ENCODE measurements at regions not wholly inside any gene's neighbourhood (a gene's known extent, or its start where the extent isn't known, plus 50 kb on each side); places are given as distances from the start of the nearest gene placed in this dataset.

DNA sequence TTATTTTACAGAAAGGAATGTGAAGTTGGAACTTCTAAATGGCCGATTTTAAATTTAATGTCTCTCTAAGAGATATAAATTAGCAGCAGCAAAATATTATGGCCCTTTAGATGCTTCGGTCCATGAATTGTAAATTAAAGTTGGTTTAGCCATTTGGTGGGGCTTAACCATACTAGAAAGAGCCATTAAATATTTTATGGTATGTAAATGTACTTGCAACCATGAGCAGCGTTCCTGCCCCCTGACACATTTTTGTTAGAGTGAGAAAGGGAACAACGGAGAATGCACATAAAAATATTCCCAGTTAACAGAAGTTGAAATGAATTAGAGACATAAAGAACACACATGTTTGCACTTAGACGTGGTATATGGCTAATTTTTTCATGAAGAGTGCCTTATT, 237.9 kb downstream of the MYLK4 start:
- TF ChIP-seq, protein P1, sequence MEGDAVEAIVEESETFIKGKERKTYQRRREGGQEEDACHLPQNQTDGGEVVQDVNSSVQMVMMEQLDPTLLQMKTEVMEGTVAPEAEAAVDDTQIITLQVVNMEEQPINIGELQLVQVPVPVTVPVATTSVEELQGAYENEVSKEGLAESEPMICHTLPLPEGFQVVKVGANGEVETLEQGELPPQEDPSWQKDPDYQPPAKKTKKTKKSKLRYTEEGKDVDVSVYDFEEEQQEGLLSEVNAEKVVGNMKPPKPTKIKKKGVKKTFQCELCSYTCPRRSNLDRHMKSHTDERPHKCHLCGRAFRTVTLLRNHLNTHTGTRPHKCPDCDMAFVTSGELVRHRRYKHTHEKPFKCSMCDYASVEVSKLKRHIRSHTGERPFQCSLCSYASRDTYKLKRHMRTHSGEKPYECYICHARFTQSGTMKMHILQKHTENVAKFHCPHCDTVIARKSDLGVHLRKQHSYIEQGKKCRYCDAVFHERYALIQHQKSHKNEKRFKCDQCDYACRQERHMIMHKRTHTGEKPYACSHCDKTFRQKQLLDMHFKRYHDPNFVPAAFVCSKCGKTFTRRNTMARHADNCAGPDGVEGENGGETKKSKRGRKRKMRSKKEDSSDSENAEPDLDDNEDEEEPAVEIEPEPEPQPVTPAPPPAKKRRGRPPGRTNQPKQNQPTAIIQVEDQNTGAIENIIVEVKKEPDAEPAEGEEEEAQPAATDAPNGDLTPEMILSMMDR (IDR thresholded peaks at IDR 0.05), result no peak
- TF ChIP-seq POLR2A (IDR thresholded peaks at IDR 0.05) (no peak), EP300 (IDR thresholded peaks at IDR 0.05) (no peak)
